ENCODE measurements at regions not wholly inside any gene's neighbourhood (a gene's known extent, or its start where the extent isn't known, plus 50 kb on each side); places are given as distances from the start of the nearest gene placed in this dataset.
"Not testable (repeated sequence)": the region's sequence is repeated elsewhere in the genome, so short reads cannot be mapped to it uniquely, and the experiment has no call there.

DNA sequence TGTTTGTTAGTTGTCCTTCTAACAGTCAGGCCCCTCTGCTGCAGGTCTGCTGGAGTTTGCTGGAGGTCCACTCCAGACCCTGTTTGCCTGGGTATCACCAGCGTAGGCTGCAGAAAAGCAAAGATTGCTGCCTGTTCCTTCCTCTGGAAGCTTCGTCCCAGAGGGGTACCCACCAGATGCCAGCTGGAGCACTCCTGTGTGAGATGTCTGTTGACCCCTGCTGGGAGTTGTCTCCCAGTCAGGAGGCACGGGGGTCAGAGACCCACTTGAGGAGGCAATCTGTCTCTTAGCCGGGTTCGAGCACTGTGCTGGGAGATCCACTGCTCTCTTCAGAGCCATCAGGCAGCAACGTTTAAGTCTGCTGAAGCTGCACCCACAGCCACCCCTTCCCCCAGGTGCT, 1356.4 kb downstream of the RPA4 start:
- TF ChIP-seq EZH2 (IDR thresholded peaks at IDR 0.05); POLR2AphosphoS5 (IDR thresholded peaks at IDR 0.05; ENCODE audit: borderline replicate concordance, low read depth, low read length): not testable (repeated sequence)
